ENCODE measurements at regions not wholly inside any gene's neighbourhood (a gene's known extent, or its start where the extent isn't known, plus 50 kb on each side); places are given as distances from the start of the nearest gene placed in this dataset.
A peak's percentile ranks its signal among the peaks of the same experiment; 100 is the strongest.

DNA sequence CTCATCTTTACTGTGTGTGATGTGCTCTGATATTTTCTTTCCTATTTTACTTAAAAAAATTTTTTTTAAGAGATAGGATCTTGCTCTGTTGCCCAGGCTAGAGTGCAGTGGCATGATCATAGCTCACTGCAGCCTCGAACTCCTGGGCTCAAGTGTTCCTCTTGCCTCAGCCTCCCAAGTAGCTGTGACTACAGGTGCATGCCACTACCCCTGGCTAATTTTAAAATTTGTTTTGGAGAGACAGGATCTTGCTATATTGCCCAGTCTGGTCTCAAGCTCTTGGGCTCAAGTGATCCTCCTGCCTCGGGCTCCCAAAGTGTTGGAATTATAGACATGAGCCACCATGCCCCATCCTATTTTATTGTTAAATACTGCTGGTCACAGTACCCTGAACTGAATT is 67.4 kb downstream of the FOXD2 start:
- H3K27me3 ChIP-seq: no peaks in the 10 kb centered on the region
- intact Hi-C loops (cut with DNase I): no loop called here

DNA sequence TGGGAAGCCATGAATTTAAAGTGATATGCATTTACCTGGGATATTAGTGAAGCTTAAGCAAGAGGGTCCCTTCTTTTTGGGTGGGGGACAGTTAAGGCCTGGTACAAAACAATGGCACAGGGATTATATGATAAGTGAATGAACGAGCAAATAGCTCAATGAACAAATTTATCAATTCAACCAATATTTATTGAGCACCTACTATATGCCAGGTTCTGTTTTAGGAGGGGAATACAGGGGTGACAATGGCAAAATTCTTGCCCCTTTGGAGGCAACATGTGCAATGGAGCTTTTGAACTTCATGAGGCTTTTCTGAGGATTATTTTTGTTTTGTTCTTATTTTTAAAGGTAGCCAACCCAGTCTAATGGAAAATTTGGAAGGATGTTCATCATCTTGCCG is 68.2 kb downstream of the FOXD2 start:
- H3K4me3 ChIP-seq: no peak overlapping the region
- H3K4me1 ChIP-seq: peaks cover 6 to 15% of the 10 kb centered on the region in 2 donors
- no peak overlapping the region for H3K27ac ChIP-seq
- H3K27me3 ChIP-seq: no peaks in the 10 kb centered on the region
- intact Hi-C loops (cut with DNase I): no loop called here
- DNase-seq (ENCODE audit: low spot score in 2 of 2): no peak
- H3K36me3 ChIP-seq: no peaks in the 10 kb centered on the region
- no peaks in the 10 kb centered on the region for H3K9me3 ChIP-seq
- TF ChIP-seq, protein P1, sequence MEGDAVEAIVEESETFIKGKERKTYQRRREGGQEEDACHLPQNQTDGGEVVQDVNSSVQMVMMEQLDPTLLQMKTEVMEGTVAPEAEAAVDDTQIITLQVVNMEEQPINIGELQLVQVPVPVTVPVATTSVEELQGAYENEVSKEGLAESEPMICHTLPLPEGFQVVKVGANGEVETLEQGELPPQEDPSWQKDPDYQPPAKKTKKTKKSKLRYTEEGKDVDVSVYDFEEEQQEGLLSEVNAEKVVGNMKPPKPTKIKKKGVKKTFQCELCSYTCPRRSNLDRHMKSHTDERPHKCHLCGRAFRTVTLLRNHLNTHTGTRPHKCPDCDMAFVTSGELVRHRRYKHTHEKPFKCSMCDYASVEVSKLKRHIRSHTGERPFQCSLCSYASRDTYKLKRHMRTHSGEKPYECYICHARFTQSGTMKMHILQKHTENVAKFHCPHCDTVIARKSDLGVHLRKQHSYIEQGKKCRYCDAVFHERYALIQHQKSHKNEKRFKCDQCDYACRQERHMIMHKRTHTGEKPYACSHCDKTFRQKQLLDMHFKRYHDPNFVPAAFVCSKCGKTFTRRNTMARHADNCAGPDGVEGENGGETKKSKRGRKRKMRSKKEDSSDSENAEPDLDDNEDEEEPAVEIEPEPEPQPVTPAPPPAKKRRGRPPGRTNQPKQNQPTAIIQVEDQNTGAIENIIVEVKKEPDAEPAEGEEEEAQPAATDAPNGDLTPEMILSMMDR (IDR thresholded peaks at IDR 0.05): no peak

More for the DNA sequence above, 67.4 kb downstream of the FOXD2 start:
- peak in 1 of 2 donors; percentile 24 for DNase-seq (ENCODE audit: low spot score in 2 of 2)
- TF ChIP-seq, protein P1 (IDR thresholded peaks at IDR 0.05): no peak
- Histone ChIP-seq H3K9me3 (no peaks in the 10 kb centered on the region), H3K4me1 (peaks cover 6 to 15% of the 10 kb centered on the region in 2 donors), H3K27ac (no peak overlapping the region), H3K36me3 (no peaks in the 10 kb centered on the region), H3K4me3 (no peak overlapping the region)

DNA sequence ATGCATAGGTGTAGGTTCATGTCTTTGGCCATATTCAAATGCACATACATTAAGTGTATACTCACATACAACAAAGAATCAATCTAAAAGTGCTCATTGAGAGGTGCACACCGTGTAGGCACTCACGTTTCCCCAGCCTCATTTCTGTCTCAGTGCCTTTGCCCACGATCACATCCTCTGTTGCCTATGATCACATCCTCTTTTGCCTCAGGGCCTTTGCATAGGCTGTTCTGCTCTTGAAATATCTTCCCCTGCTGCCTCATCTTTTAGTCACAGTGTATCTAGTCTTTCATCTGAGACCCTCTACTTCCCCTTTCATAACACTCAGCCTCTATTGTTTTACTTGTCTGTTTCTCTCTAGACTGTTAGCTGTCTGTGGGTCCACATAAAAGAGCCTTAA is 69.3 kb downstream of the FOXD2 start:
- Histone ChIP-seq H3K27ac (no peak overlapping the region), H3K9me3 (no peaks in the 10 kb centered on the region), H3K4me1 (peaks cover 6 to 15% of the 10 kb centered on the region in 2 donors), H3K4me3 (no peak overlapping the region), H3K36me3 (no peaks in the 10 kb centered on the region), H3K27me3 (no peaks in the 10 kb centered on the region)
- peak in 1 of 2 donors; percentile 24 for DNase-seq (ENCODE audit: low spot score in 2 of 2)
- TF ChIP-seq, protein P1 (IDR thresholded peaks at IDR 0.05): no peak
- intact Hi-C loops (cut with DNase I): no loop called here

DNA sequence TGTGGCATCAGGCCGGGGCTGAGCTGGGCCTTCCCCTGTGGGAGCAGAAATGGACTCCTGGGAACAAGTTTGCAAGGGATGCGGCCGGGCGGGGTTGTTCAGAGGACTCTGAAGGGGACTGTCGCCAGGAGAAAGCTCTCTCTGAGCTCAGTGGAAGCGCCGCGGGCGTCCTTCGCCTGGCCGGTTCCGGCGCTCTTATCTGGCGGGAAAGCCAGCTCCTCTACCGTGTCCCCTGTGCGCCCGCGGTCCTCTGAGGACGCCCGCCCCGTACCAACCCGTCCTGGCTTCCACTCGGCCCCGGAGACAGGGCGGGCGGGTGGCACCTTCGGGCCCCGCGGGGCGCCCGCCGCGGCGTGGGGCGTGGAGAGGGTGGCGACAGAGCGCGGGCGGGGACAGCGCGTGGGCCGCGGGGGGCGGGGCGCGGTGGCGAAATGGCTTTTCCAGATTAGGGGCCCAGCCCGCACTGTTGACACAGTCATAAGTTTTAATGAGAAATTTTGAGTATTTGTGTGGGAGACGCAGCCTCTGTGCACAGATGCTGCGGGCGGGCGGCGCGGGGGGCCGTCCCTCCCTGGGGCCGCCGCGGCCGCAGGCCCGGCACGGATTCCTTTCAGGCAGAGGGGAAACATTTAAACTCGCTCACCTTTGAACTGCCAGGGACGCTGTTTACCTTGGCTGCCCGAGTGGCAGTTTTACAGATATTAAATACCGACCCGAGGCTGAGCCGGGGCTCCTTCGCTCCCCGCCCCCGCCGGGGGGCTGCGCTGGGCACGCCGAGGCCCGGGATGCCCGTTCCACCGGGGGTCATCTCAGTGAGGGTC is 70.2 kb downstream of the FOXD2 start:
- DNase-seq (ENCODE audit: low spot score in 2 of 2): peak in 1 of 2 donors; percentile 69
- Histone ChIP-seq H3K36me3 (no peaks in the 10 kb centered on the region), H3K27ac (peak overlapping the region; percentile 59 to 83), H3K27me3 (no peaks in the 10 kb centered on the region), H3K4me3 (peak overlapping the region; percentile 64 to 83), H3K4me1 (peaks cover 6 to 15% of the 10 kb centered on the region in 2 donors), H3K9me3 (no peaks in the 10 kb centered on the region)
- intact Hi-C loops (cut with DNase I): loop anchor here (2.0 kb wide), 1 partner anchor 71 kb away; no protein-coding TSS in a partner anchor
- TF ChIP-seq, protein P1 (IDR thresholded peaks at IDR 0.05): no peak

DNA sequence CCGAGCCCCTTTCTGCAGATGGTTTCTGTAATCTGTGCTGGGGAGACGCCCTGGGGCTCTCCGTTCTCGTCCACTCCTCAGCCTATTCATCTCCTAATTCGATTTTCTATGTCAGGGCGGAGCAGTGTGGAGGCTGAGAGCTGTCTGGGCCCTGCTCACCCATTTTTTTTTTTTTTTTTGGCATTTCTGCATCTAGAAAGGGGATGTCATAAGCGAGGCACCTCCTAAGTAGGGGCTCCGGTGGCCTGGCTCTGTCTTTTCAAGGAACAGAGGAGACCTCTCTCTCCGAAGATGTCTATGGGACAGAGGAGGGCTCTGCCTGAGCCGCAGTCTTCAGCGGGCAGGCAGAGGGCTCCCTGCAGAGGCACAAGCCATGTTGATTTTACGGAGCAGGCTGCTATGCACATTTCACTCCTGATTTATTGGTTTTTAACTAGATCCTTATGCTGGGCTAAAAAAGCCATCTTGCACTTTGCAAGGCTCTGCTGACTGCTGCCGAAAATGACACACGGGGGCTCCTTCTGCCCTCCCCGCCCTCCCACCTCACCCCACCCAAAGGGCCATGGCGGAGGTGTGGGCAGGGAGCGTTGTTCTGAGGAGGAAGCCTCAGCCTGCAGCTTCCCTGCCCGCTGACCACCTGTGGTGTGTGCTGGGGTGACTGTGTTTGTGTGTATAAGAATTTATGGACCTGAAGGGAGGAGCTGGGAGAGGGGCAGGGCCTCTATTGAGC is 71.0 kb downstream of the FOXD2 start:
- H3K9me3 ChIP-seq: no peaks in the 10 kb centered on the region
- intact Hi-C loops (cut with DNase I): loop anchor here (2.0 kb wide), 1 partner anchor 72 kb away; no protein-coding TSS in a partner anchor
- no peaks in the 10 kb centered on the region for H3K36me3 ChIP-seq
- peak overlapping the region; percentile 64 to 83 for H3K4me3 ChIP-seq
- no peaks in the 10 kb centered on the region for H3K27me3 ChIP-seq
- peak overlapping the region; percentile 59 to 83 for H3K27ac ChIP-seq
- H3K4me1 ChIP-seq: peaks cover 6 to 15% of the 10 kb centered on the region in 2 donors
- peak in 1 of 2 donors; percentile 60 for DNase-seq (ENCODE audit: low spot score in 2 of 2)
- TF ChIP-seq, protein P1 (IDR thresholded peaks at IDR 0.05): peak in 1 of 3 experiments; percentile 15

Data from ascending aorta (tissue), 2 donors.